Spleen (tissue), 11 donors: ENCODE measurements at regions not wholly inside any gene's neighbourhood (a gene's known extent, or its start where the extent isn't known, plus 50 kb on each side); places are given as distances from the start of the nearest gene placed in this dataset.

Experiments used
- DNase-seq: peaks from one replicate; pipeline ENCODE4 v3.0.0-alpha.2; 2020
- H3K27ac ChIP-seq, 8 donors: fragments of 200-600 bp; sonication (generic) in 7 of 8; 1 replicate in 4 of 8; 2 replicates in 4 of 8; pipeline versions ENCODE4 v1.5.0 to v1.8.0; 2016 to 2021; ENCODE audit warnings: inconsistent platforms in 4 of 8, mild to moderate bottlenecking in 4 of 8, moderate library complexity in 1 of 8
- H3K27me3 ChIP-seq, 7 donors: fragments of 200-600 bp; sonication (generic) in 6 of 7; replicated peaks in 1 of 7; 1 replicate in 4 of 7; 2 replicates in 3 of 7; pipeline versions ENCODE4 v1.5.0 to v1.8.0; 2016 to 2021; ENCODE audit warnings: inconsistent platforms in 3 of 7, mild to moderate bottlenecking in 1 of 7
- H3K36me3 ChIP-seq, 6 donors: fragments of 200-600 bp; sonication (generic) in 5 of 6; 1 replicate in 4 of 6; 2 replicates in 2 of 6; pipeline versions ENCODE4 v1.5.0 to v1.8.0; 2016 to 2021; ENCODE audit warnings: inconsistent platforms in 2 of 6
- H3K4me1 ChIP-seq, 6 donors: fragments of 200-600 bp; sonication (generic) in 5 of 6; 1 replicate in 3 of 6; 2 replicates in 3 of 6; pipeline versions ENCODE4 v1.5.0 to v1.8.0; 2016 to 2021; ENCODE audit warnings: inconsistent platforms in 3 of 6
- H3K4me3 ChIP-seq, 8 donors: fragments of 200-600 bp; sonication (generic) in 7 of 8; 1 replicate in 4 of 8; 2 replicates in 4 of 8; pipeline versions ENCODE4 v1.5.0 to v1.8.0; 2016 to 2021; ENCODE audit warnings: inconsistent platforms in 4 of 8, mild to moderate bottlenecking in 4 of 8, moderate library complexity in 2 of 8
- H3K9me3 ChIP-seq, 8 donors: fragments of 200-600 bp; sonication (generic) in 7 of 8; 1 replicate in 4 of 8; 2 replicates in 4 of 8; pipeline versions ENCODE4 v1.5.0 to v1.8.0; 2016 to 2021; ENCODE audit warnings: inconsistent platforms in 4 of 8
- CTCF ChIP-seq, 11 experiments: fragments of 200-600 bp in 7 of 11; fragments of 450-650 bp in 4 of 11; sonication (generic) in 4 of 11; IDR thresholded peaks in 8 of 11; conservative IDR thresholded peaks in 3 of 11; 1 replicate in 7 of 11; 2 replicates in 4 of 11; pipeline versions ENCODE4 v1.4.0 to v1.8.0; 2016 to 2021; ENCODE audit warnings: antibody characterized with exemption in 11 of 11, inconsistent platforms in 4 of 11, mild to moderate bottlenecking in 1 of 11
- POLR2A ChIP-seq, 3 donors: fragments of 450-650 bp; IDR thresholded peaks; one replicate each; pipeline ENCODE4 v1.5.1; 2017; ENCODE audit warnings: antibody characterized with exemption in 3 of 3, mild to moderate bottlenecking in 1 of 3
- POLR2AphosphoS5 ChIP-seq, 3 donors: sonication (generic); formaldehyde crosslinking; IDR thresholded peaks; one replicate each; pipeline ENCODE4 v1.5.1; 2017; ENCODE audit warnings: antibody characterized with exemption in 3 of 3
- WGBS, 5 donors: extraction: QIAGEN DNeasy Blood & Tissue Kit in 3 of 5; methylation state at CpG; one replicate each; pipeline versions ENCODE4 v1.1.5 to v1.1.7; 2013 to 2018; 5-methylcytosine and 5-hydroxymethylcytosine counted together
- intact Hi-C: fragments of 100-400 bp; cut with DNase I; formaldehyde crosslinking; loops from one replicate; pipeline ENCODE4 v1.15.0; 2023; ENCODE audit warnings: low total_unique reads
- donor health status: healthy with polysubstance abuse.
- donor health status: DM: no; HTN: no; CAD: no; lungs with moderate emphysema.
- donor health status: DM: no; HTN: no; CAD: no.
- donor health status: Bipolar disorder and iron deficiency.
- donor health status: healthy.
- donor health status: DM: no; HTN: no; CAD: no.
- donor health status: DM: yes; HTN: yes; CAD: no.

- DNase-seq = no peak
- Histone ChIP-seq H3K4me1 (peaks cover 0 to 10% (median 1%) of the 10 kb centered on the region in 6 donors), H3K36me3 (no peaks in the 10 kb centered on the region), H3K27ac (no peak overlapping the region), H3K27me3 (peaks cover 0 to 66% (median 8%) of the 10 kb centered on the region in 7 donors), H3K4me3 (no peak overlapping the region), H3K9me3 (no peaks in the 10 kb centered on the region)
- WGBS, 5 donors = 67 to 75% (median 71%) methylated on average over 9 of the region's 9 CpGs
- TF ChIP-seq POLR2AphosphoS5 (IDR thresholded peaks at IDR 0.05) (no peak), POLR2A (IDR thresholded peaks at IDR 0.05) (no peak), CTCF (IDR thresholded peaks at IDR 0.05 in 8 of 11, conservative IDR thresholded peaks at IDR 0.05 in 3 of 11) (no peak)
- intact Hi-C loops = loop anchor here (10.0 kb wide), 1 partner anchor 403 kb away; no protein-coding TSS in a partner anchor
Observed at GRCh38 chr1:5511381-5512097, 480.7 kb downstream of the NPHP4 start.

GRCh38 chr1:5509664-5510452, 482.4 kb downstream of the NPHP4 start:
- DNase-seq = peak; percentile 90
- Histone ChIP-seq H3K36me3 (no peaks in the 10 kb centered on the region), H3K4me3 (no peak overlapping the region), H3K27ac (no peak overlapping the region), H3K27me3 (peaks cover 0 to 57% (median 8%) of the 10 kb centered on the region in 7 donors), H3K4me1 (peaks cover 0 to 10% (median 1%) of the 10 kb centered on the region in 6 donors), H3K9me3 (no peaks in the 10 kb centered on the region)
- intact Hi-C loops = loop anchor here (10.0 kb wide), 1 partner anchor 405 kb away; no protein-coding TSS in a partner anchor
- TF ChIP-seq CTCF (IDR thresholded peaks at IDR 0.05 in 8 of 11, conservative IDR thresholded peaks at IDR 0.05 in 3 of 11) (peak; percentile 75 to 99 (median 95)), POLR2AphosphoS5 (IDR thresholded peaks at IDR 0.05) (no peak)
- WGBS, 5 donors = 29 to 35% (median 32%) methylated on average over 16 to 21 of the region's 21 CpGs

- DNase-seq = no peak
- Histone ChIP-seq H3K4me3 (no peak overlapping the region), H3K4me1 (peaks cover 0 to 5% (median 1%) of the 10 kb centered on the region in 6 donors), H3K27me3 (peaks cover 0 to 56% (median 8%) of the 10 kb centered on the region in 7 donors), H3K27ac (no peak overlapping the region), H3K36me3 (no peaks in the 10 kb centered on the region), H3K9me3 (no peaks in the 10 kb centered on the region)
- intact Hi-C loops = no loop called here
- WGBS, 5 donors = 82 to 86% (median 83%) methylated on average over 11 to 14 of the region's 14 CpGs
- TF ChIP-seq POLR2A (IDR thresholded peaks at IDR 0.05) (no peak), CTCF (IDR thresholded peaks at IDR 0.05 in 8 of 11, conservative IDR thresholded peaks at IDR 0.05 in 3 of 11) (no peak), POLR2AphosphoS5 (IDR thresholded peaks at IDR 0.05) (no peak)
Observed at GRCh38 chr1:5508669-5509330, 483.4 kb downstream of the NPHP4 start.
